ENCODE measurements at regions not wholly inside any gene's neighbourhood (a gene's known extent, or its start where the extent isn't known, plus 50 kb on each side); places are given as distances from the start of the nearest gene placed in this dataset.

- DNase-seq (ENCODE audit: low read depth in 1 of 2, low spot score in 1 of 2) = peak in 1 of 2 experiments; percentile 38
Observed at GRCh38 chr18:50454387-50454988, 79.6 kb downstream of the SKA1 start.

DNA sequence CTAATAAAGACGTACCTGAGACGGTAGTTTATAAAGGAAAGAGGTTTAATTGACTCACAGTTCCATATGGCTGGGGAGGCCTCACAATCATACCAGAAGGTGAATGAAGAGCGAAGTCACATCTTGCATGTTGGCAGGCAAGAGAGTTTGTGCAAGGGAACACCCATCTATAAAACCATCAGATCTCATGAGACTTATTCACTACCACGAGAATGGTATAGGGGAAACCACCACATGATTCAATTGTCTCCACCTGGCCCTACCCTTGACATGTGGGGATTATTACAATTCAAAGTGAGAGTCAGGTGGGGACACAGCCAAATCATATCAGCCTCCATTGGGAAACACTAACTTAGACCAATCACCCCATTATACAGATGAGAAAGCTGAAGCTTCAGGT, 81.4 kb downstream of the SKA1 start:
- no peak overlapping the region for H3K4me3 ChIP-seq (replicated peaks; ENCODE audit: insufficient read depth, low read length)
- DNase-seq (ENCODE audit: low read depth in 1 of 2, low spot score in 1 of 2) = no peak
- TF ChIP-seq, protein P1, sequence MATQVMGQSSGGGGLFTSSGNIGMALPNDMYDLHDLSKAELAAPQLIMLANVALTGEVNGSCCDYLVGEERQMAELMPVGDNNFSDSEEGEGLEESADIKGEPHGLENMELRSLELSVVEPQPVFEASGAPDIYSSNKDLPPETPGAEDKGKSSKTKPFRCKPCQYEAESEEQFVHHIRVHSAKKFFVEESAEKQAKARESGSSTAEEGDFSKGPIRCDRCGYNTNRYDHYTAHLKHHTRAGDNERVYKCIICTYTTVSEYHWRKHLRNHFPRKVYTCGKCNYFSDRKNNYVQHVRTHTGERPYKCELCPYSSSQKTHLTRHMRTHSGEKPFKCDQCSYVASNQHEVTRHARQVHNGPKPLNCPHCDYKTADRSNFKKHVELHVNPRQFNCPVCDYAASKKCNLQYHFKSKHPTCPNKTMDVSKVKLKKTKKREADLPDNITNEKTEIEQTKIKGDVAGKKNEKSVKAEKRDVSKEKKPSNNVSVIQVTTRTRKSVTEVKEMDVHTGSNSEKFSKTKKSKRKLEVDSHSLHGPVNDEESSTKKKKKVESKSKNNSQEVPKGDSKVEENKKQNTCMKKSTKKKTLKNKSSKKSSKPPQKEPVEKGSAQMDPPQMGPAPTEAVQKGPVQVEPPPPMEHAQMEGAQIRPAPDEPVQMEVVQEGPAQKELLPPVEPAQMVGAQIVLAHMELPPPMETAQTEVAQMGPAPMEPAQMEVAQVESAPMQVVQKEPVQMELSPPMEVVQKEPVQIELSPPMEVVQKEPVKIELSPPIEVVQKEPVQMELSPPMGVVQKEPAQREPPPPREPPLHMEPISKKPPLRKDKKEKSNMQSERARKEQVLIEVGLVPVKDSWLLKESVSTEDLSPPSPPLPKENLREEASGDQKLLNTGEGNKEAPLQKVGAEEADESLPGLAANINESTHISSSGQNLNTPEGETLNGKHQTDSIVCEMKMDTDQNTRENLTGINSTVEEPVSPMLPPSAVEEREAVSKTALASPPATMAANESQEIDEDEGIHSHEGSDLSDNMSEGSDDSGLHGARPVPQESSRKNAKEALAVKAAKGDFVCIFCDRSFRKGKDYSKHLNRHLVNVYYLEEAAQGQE (IDR thresholded peaks at IDR 0.05; ENCODE audit: insufficient replicate concordance, low read depth) = no peak
- TF ChIP-seq GABPA (IDR thresholded peaks at IDR 0.05; ENCODE audit: low read depth) (no peak), SPI1 (IDR thresholded peaks at IDR 0.05; ENCODE audit: borderline replicate concordance, low read depth) (no peak), CTCF (IDR thresholded peaks at IDR 0.05; ENCODE audit: insufficient read depth, low read length) (no peak), POLR2AphosphoS5 (IDR thresholded peaks at IDR 0.05; ENCODE audit: low read depth) (no peak)
- H3K27ac ChIP-seq (replicated peaks) = no peak overlapping the region
- H3K27me3 ChIP-seq (ENCODE audit: insufficient read depth, poor library complexity, severe bottlenecking) = no peaks in the 10 kb centered on the region

More at GRCh38 chr18:50454387-50454988, 79.6 kb downstream of the SKA1 start:
- H3K4me3 ChIP-seq (replicated peaks; ENCODE audit: insufficient read depth, low read length) = no peak overlapping the region
- TF ChIP-seq CTCF (IDR thresholded peaks at IDR 0.05; ENCODE audit: insufficient read depth, low read length) = no peak
- no peak for TF ChIP-seq POLR2AphosphoS5 (IDR thresholded peaks at IDR 0.05; ENCODE audit: low read depth)
- no peak for TF ChIP-seq SPI1 (IDR thresholded peaks at IDR 0.05; ENCODE audit: borderline replicate concordance, low read depth)
- TF ChIP-seq, protein P1 (IDR thresholded peaks at IDR 0.05; ENCODE audit: insufficient replicate concordance, low read depth) = no peak
- no peak for TF ChIP-seq GABPA (IDR thresholded peaks at IDR 0.05; ENCODE audit: low read depth)
- H3K27me3 ChIP-seq (ENCODE audit: insufficient read depth, poor library complexity, severe bottlenecking) = no peaks in the 10 kb centered on the region
- H3K27ac ChIP-seq (replicated peaks) = no peak overlapping the region

DNA sequence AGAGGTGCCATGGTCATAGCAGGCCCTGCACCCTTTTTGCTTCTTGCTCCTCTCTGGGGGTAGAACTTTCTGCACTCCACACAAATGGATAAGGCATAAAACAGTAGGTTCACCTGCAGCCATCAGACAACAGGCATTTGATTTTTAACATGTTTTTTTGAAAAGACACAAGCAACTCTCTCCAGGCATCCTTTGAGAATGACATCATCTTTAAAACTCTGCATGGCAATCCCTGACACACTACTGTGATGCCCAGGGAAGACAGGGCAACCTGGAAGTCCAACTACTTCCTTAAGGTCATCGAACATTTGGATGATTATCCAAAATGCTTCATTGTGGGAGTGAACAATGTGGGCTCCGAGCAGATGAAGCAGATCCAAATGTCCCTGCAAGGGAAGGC, 82.8 kb downstream of the SKA1 start:
- no peak overlapping the region for H3K4me3 ChIP-seq (replicated peaks; ENCODE audit: insufficient read depth, low read length)
- no peaks in the 10 kb centered on the region for H3K27me3 ChIP-seq (ENCODE audit: insufficient read depth, poor library complexity, severe bottlenecking)
- DNase-seq (ENCODE audit: low read depth in 1 of 2, low spot score in 1 of 2) = no peak
- H3K27ac ChIP-seq (replicated peaks) = no peak overlapping the region
- TF ChIP-seq SPI1 (IDR thresholded peaks at IDR 0.05; ENCODE audit: borderline replicate concordance, low read depth) (no peak), CTCF (IDR thresholded peaks at IDR 0.05; ENCODE audit: insufficient read depth, low read length) (no peak), GABPA (IDR thresholded peaks at IDR 0.05; ENCODE audit: low read depth) (no peak), POLR2AphosphoS5 (IDR thresholded peaks at IDR 0.05; ENCODE audit: low read depth) (no peak)
- TF ChIP-seq, protein P1 (IDR thresholded peaks at IDR 0.05; ENCODE audit: insufficient replicate concordance, low read depth) = no peak
